ENCODE measurements at regions not wholly inside any gene's neighbourhood (a gene's known extent, or its start where the extent isn't known, plus 50 kb on each side); places are given as distances from the start of the nearest gene placed in this dataset.

- Histone ChIP-seq H3K4me2 (peak overlapping the region in 4 of 11 experiments; percentile 8 to 77 (median 46); a peak in 6 of 22 replicates), H3K4me1 (peaks cover 9 to 69% (median 31%) of the 10 kb centered on the region in 10 experiments; a peak in 19 of 20 replicates), H3K4me3 (no peak overlapping the region), H3K27me3 (no peaks in the 10 kb centered on the region), H3K9ac (no peak overlapping the region), H3K36me3 (no peaks in the 10 kb centered on the region), H3K27ac (no peak overlapping the region; a peak in 1 of 22 replicates), H4K20me1 (no peaks in the 10 kb centered on the region), H3K9me3 (replicated peaks in 1 of 11) (peaks cover 0 to 21% (median 5%) of the 10 kb centered on the region in 11 experiments; a peak in 8 of 22 replicates)
- no peak for TF ChIP-seq Cebpa-rat (IDR thresholded peaks at IDR 0.05)
These were observed 155.8 kb downstream of the OAT start for GRCh38 chr10:124262971-124263370.

GRCh38 chr10:124262234-124262865 lies 156.4 kb downstream of the OAT start:
- no peak overlapping the region for H3K4me3 ChIP-seq
- H3K27me3 ChIP-seq: no peaks in the 10 kb centered on the region
- peaks cover 9 to 69% (median 29%) of the 10 kb centered on the region in 10 experiments; a peak in 19 of 20 replicates for H3K4me1 ChIP-seq
- H3K9me3 ChIP-seq (replicated peaks in 1 of 11): peaks cover 0 to 21% (median 5%) of the 10 kb centered on the region in 11 experiments; a peak in 8 of 22 replicates
- no peaks in the 10 kb centered on the region for H4K20me1 ChIP-seq
- peak overlapping the region in 3 of 11 experiments; percentile 35 to 77 (median 57); a peak in 6 of 22 replicates for H3K4me2 ChIP-seq
- no peaks in the 10 kb centered on the region for H3K36me3 ChIP-seq
- no peak for TF ChIP-seq Cebpa-rat (IDR thresholded peaks at IDR 0.05)
- no peak overlapping the region for H3K9ac ChIP-seq
- no peak overlapping the region; a peak in 1 of 22 replicates for H3K27ac ChIP-seq

GRCh38 chr10:124259139-124259825 lies 159.4 kb downstream of the OAT start:
- no peak overlapping the region for H3K4me3 ChIP-seq
- TF ChIP-seq Cebpa-rat (IDR thresholded peaks at IDR 0.05): no peak
- H3K36me3 ChIP-seq: 0 out of 22 replicates have a peak, but pooled peaks cover 0 to 5% (median 0%) of the 10 kb centered on the region in 11 experiments
- H4K20me1 ChIP-seq: no peaks in the 10 kb centered on the region
- peak overlapping the region in 6 of 11 experiments; percentile 3 to 24 (median 12); a peak in 6 of 22 replicates for H3K4me2 ChIP-seq
- no peak overlapping the region for H3K9ac ChIP-seq
- H3K27ac ChIP-seq: 0 out of 22 replicates have a peak overlapping the region, but pooled peaks of 1 of the 11 experiments have one; percentile 4
- H3K9me3 ChIP-seq (replicated peaks in 1 of 11): peaks cover 10 to 41% (median 21%) of the 10 kb centered on the region in 11 experiments
- H3K4me1 ChIP-seq: peaks cover 9 to 53% (median 23%) of the 10 kb centered on the region in 10 experiments; a peak in 18 of 20 replicates
- no peaks in the 10 kb centered on the region for H3K27me3 ChIP-seq

GRCh38 chr10:124257781-124258180 lies 160.9 kb downstream of the OAT start:
- TF ChIP-seq Cebpa-rat (IDR thresholded peaks at IDR 0.05): no peak
- Histone ChIP-seq H3K27ac (no peak overlapping the region), H3K9me3 (replicated peaks in 1 of 11) (peaks cover 10 to 41% (median 21%) of the 10 kb centered on the region in 11 experiments), H3K36me3 (0 out of 22 replicates have a peak, but pooled peaks cover 0 to 5% (median 0%) of the 10 kb centered on the region in 11 experiments), H3K4me3 (no peak overlapping the region), H3K4me2 (peak overlapping the region in 1 of 11 experiments; percentile 29; a peak in 1 of 22 replicates), H3K27me3 (no peaks in the 10 kb centered on the region), H4K20me1 (no peaks in the 10 kb centered on the region), H3K4me1 (peaks cover 13 to 57% (median 23%) of the 10 kb centered on the region in 10 experiments), H3K9ac (no peak overlapping the region)

- Histone ChIP-seq H3K4me2 (no peak overlapping the region), H3K9me3 (replicated peaks in 1 of 11) (peaks cover 10 to 37% (median 21%) of the 10 kb centered on the region in 11 experiments), H4K20me1 (no peaks in the 10 kb centered on the region), H3K27me3 (no peaks in the 10 kb centered on the region), H3K27ac (no peak overlapping the region), H3K9ac (no peak overlapping the region), H3K36me3 (0 out of 22 replicates have a peak, but pooled peaks cover 0 to 5% (median 0%) of the 10 kb centered on the region in 11 experiments), H3K4me3 (no peak overlapping the region), H3K4me1 (peaks cover 30 to 61% (median 39%) of the 10 kb centered on the region in 10 experiments)
- TF ChIP-seq Cebpa-rat (IDR thresholded peaks at IDR 0.05): no peak
These were observed 162.6 kb downstream of the OAT start for GRCh38 chr10:124256151-124256550.

- Histone ChIP-seq H3K4me2 (no peak overlapping the region), H3K36me3 (0 out of 22 replicates have a peak, but pooled peaks cover 0 to 5% (median 0%) of the 10 kb centered on the region in 11 experiments), H3K4me3 (no peak overlapping the region), H4K20me1 (no peaks in the 10 kb centered on the region), H3K27me3 (no peaks in the 10 kb centered on the region), H3K4me1 (peaks cover 36 to 67% (median 45%) of the 10 kb centered on the region in 10 experiments), H3K27ac (no peak overlapping the region), H3K9ac (no peak overlapping the region), H3K9me3 (replicated peaks in 1 of 11) (peaks cover 10 to 31% (median 21%) of the 10 kb centered on the region in 11 experiments)
- TF ChIP-seq Cebpa-rat (IDR thresholded peaks at IDR 0.05): no peak
These were observed 162.2 kb upstream of the CHST15 start for GRCh38 chr10:124255556-124255955.

GRCh38 chr10:124254490-124254889 lies 161.1 kb upstream of the CHST15 start:
- no peak for TF ChIP-seq Cebpa-rat (IDR thresholded peaks at IDR 0.05)
- no peak overlapping the region for H3K27ac ChIP-seq

GRCh38 chr10:124253006-124253405 lies 159.6 kb upstream of the CHST15 start:
- Histone ChIP-seq H3K4me2 (peak overlapping the region; percentile 68 to 93 (median 85)), H4K20me1 (no peaks in the 10 kb centered on the region), H3K9ac (peak overlapping the region in 2 of 11 experiments; percentile 26 to 45; a peak in 3 of 22 replicates), H3K27me3 (no peaks in the 10 kb centered on the region), H3K36me3 (0 out of 22 replicates have a peak, but pooled peaks cover 0 to 5% (median 0%) of the 10 kb centered on the region in 11 experiments), H3K9me3 (replicated peaks in 1 of 11) (peaks cover 10 to 22% (median 17%) of the 10 kb centered on the region in 11 experiments), H3K4me1 (peaks cover 58 to 74% (median 61%) of the 10 kb centered on the region in 10 experiments), H3K4me3 (no peak overlapping the region), H3K27ac (peak overlapping the region in 7 of 11 experiments; percentile 0 to 59 (median 48); a peak in 10 of 22 replicates)
- TF ChIP-seq Cebpa-rat (IDR thresholded peaks at IDR 0.05): no peak

More at GRCh38 chr10:124254490-124254889, 161.1 kb upstream of the CHST15 start:
- Histone ChIP-seq H3K4me2 (no peak overlapping the region), H4K20me1 (no peaks in the 10 kb centered on the region), H3K9me3 (replicated peaks in 1 of 11) (peaks cover 10 to 25% (median 18%) of the 10 kb centered on the region in 11 experiments), H3K27me3 (no peaks in the 10 kb centered on the region), H3K36me3 (0 out of 22 replicates have a peak, but pooled peaks cover 0 to 5% (median 0%) of the 10 kb centered on the region in 11 experiments), H3K4me3 (no peak overlapping the region), H3K4me1 (peaks cover 46 to 67% (median 52%) of the 10 kb centered on the region in 10 experiments), H3K9ac (no peak overlapping the region)
